HG03342 (cell line): ENCODE measurements at regions not wholly inside any gene's neighbourhood (a gene's known extent, or its start where the extent isn't known, plus 50 kb on each side); places are given as distances from the start of the nearest gene placed in this dataset.

Experiments used
- ATAC-seq: cut with Tn5 transposase; IDR thresholded peaks from one replicate; pipeline ENCODE4 v1.9.1; 2021; ENCODE audit warnings: mild to moderate bottlenecking, moderate library complexity; ENCODE audit not compliant: unreplicated experiment

DNA sequence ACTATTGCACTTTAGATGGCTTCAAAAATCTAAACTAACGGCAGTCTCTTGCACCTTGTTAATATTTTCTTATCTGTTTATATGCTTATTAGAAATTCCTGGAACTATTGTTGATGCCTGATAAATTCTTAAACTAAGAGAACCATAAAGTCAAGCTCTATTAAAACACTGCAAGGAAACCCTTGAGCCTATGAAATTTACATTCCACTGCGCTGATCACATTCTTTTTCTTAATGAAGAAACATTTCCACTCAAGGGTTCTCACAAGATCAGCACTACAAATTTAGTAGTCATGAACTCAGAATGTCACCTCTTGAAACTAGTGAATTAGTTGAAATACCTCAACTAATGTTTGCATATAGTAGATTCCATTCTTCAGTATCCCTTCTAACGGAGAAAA lies 331.8 kb upstream of the SLC8A1 start:
- no peak for ATAC-seq

DNA sequence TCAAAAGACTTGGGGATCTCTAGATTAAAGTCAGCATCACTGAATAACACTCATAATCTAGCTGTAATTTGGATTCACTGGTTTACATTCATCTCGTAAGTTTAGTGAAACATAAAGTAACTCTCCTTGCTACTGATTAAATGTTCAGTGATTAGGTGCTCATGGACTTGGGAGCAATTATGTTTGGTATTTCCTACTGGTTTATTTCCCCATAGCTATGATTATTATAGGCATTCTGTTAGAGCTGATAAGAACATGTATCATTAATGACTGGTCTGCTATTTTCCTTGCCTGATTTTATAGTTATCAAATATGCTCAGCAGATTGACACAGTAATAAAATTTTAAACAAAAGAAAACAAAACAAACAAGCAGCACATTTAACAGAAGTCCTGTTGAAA lies 334.7 kb upstream of the SLC8A1 start:
- ATAC-seq, result no peak

DNA sequence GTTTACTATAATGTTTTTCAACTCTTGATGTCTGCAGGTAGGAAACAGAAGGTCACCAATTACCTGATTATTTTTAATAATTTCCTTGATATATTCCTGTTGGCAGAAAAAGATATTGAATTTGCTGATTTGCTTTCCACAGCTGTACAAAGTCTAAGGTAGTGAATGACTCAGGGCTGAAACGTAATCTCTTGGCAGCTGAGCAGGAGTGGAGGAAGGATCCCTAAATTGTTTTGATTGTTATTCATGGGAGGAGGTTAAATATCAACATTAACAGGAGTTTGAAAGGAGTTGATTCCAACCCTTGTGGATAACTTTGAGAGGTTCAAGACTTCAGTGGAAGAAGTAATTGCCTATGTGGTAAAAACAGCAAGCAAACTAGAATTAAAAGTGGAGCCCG lies 345.2 kb upstream of the SLC8A1 start:
- no peak for ATAC-seq

DNA sequence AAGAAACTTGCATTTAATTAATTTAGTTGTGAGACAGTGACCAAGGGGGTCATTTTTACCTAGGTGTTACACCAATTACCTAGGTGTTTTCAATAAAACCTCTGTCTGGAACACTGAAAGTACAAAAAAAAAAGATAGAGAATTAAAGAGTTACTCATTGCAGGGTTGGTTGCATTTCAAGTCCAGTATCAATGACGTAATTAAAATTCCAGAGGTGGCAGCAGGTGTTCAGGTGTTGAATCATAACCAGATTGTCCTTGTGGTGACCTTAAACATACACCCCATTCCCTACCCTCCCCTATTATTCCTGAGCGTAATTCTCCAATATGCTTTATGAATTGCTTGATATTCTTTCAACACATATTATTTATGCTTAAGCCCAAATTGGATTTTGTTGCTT lies 352.0 kb upstream of the SLC8A1 start:
- ATAC-seq, result no peak

DNA sequence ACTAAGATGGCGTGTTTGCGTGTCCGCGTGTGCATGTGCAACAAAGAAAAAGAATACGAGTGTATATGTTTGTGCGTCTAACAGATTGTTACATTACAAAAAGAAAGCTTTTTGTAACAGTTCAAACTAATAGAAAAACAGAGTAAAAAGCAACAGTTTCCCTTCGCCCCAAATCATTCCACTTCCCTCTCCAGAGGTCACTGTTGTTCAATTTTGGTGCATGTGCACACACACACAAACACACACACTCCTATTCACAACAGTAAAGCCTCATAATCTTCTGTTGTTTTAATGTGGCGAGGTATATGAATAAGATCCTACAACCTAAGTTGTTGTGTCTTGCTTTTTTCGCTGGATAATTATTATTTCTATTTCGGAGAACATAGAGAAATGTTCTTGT lies 357.3 kb upstream of the SLC8A1 start:
- no peak for ATAC-seq

DNA sequence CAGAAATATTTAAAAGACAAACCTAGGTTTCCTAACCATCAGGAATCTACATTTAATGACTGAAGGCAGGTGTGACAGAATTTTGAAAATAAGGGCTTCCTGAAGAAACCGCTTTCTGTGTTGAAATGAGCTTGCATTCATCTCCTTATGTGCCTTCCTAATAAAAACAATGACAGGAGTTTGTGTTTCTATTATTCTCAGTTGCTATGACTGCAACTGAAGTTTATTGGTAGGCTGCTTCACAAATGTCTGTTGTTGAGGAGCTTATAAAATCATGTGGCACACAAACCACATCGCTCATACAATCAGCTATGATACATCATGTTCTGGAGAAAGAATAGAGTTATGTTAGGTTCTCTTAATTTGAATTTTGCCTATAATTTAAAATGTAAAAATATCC lies 362.7 kb upstream of the SLC8A1 start:
- no peak for ATAC-seq

GRCh38 chr2:40820319-40820718 lies 368.4 kb upstream of the SLC8A1 start:
- ATAC-seq, result no peak

DNA sequence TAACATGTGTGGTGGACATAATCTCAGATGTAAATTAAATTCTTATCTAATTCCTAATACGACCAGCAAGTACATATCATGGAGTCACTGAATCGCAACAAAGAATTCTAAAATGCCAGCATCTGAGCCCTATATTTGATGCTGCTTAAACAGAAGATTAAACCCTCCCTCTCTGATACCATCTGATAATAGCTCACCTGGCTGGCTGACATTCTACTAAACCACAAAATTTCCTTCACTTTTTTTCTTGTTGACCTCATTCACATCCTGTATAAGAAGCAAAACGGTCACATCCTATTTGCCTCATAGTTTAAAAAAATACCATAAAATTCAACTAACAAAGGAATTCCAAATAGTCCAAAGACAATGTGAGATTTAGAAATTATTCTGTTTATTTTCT lies 371.6 kb upstream of the SLC8A1 start:
- ATAC-seq, result no peak

DNA sequence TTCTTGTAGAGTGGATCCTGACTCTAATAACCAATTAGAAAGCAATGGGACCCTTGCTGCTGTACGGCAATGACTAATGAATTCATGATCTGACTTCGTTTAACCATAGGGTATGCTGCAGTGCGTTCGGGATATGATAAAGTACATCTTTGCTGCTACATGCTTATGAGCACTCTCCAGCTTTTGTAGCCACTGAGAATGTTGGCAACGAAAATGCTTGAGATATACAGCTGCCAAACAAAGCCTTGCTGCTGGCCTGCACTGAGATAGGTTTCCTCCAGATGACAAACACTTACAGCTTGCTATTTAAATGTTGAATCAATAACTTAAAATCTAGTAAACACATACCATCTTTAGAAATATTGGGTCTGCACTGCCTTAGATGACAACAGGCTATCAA lies 372.4 kb upstream of the SLC8A1 start:
- ATAC-seq, result no peak

GRCh38 chr2:40827392-40827791 lies 375.5 kb upstream of the SLC8A1 start:
- no peak for ATAC-seq

GRCh38 chr2:40831321-40831873 lies 379.5 kb upstream of the SLC8A1 start:
- no peak for ATAC-seq

GRCh38 chr2:40841856-40842255 lies 390.0 kb upstream of the SLC8A1 start:
- ATAC-seq, result no peak

- ATAC-seq, result peak; percentile 77
These were observed 392.7 kb upstream of the SLC8A1 start for GRCh38 chr2:40844353-40845277.

- no peak for ATAC-seq
These were observed 399.8 kb upstream of the SLC8A1 start for GRCh38 chr2:40851661-40852060.

DNA sequence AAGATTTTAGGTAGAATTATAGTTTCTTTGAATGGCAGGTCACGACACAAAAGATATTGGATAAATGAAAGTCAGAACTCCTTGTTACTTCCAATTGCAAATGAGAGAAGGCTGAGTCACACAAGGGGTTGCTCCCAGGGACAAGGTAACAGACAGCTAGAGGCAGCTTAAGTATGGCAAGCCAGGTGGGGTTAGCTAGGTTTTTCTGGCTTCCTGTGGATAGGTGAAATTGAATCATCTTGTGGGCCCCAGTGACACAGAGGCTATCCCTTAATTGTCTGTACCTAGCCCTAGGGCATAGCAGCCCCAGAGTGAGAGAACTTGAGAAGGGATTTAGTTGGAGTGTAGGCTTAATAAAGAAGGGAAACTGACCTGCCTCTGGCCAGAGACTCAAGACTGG lies 407.7 kb upstream of the SLC8A1 start:
- no peak for ATAC-seq

DNA sequence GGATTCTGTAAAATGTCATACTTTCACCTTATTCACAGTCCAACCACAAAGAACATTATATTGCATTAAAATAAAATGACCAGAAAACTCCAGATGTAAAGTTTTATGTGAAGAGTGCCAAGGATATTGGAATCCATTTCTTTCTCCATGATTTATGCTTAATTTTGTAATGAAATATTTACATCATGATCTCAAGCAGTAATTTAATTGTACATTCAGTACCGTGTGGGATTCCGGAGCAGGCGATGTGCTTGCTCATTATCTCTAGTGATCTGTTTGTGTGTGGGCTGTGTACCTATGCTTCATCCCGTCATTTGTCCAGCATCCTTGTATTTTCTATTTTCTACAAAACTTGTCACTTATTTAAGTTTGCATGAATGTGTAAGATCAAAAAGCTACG lies 415.9 kb upstream of the SLC8A1 start:
- ATAC-seq, result no peak

GRCh38 chr2:40872580-40872979 lies 420.7 kb upstream of the SLC8A1 start:
- no peak for ATAC-seq

- no peak for ATAC-seq
These were observed 422.5 kb upstream of the SLC8A1 start for GRCh38 chr2:40874380-40874779.

DNA sequence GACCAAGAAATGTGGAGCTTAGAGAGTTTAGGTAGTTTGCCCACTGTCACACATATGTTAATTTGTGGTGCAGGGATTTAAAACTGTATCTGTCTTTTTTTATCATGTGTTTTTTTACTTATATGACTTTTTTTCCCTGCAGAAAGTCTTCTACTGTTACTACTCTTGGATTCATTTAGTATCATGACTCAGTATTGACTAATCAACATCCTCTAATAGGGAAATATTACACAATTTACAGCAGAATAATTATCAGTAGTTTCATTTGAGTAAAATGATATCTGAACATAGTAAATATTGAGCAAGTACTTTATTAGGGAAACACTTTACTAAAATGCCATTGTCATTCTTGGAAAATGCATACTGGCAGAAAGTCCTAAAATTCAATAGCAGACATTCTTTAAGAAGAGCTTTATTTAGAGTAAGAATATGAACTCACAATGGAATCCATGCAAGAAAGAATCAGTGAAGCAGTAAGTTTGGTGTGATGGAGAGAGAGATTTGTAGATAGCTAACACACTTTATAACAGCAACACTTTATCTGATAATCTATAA lies 425.9 kb upstream of the SLC8A1 start:
- no peak for ATAC-seq

DNA sequence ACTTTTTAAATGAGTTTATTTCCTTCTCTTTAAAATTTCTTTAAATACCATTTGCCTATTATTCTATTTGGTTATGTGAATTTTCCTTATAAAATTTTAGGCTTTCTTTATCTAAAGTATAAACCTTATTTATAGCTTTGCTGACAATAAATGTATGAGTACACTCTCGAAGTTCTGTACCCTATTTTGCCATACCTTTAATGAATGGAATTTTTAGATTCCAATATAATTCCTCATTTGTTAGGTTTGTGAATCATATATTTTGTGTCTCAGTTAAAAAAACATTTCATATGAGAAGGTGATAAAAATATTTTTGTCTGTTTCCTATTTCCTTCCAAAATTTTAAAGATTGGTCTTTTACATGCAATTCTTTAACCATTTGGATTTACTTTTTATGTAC lies 427.4 kb upstream of the SLC8A1 start:
- ATAC-seq, result no peak

GRCh38 chr2:40886100-40886499 lies 434.2 kb upstream of the SLC8A1 start:
- ATAC-seq, result no peak

DNA sequence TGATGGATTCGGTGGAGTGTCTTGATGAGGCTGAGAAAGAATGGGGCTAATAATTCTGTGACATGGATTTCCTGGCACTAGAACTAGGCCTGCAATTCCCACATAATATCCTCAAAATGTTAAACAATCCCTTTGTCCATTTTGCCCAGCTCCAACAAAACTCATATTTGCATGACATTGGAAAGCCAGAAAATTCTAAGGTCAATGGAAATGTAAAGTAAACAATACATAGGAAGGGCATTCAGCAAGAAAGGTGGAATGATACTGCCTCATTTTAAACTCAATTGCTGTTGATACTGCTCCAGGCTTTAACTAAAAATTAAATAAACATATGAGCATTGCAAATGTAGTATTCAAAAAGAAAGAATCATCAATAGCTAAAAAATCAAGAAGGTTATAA lies 434.8 kb upstream of the SLC8A1 start:
- ATAC-seq, result no peak
